ENCODE measurements at regions not wholly inside any gene's neighbourhood (a gene's known extent, or its start where the extent isn't known, plus 50 kb on each side); places are given as distances from the start of the nearest gene placed in this dataset.
"Not testable (repeated sequence)": the region's sequence is repeated elsewhere in the genome, so short reads cannot be mapped to it uniquely, and the experiment has no call there.

DNA sequence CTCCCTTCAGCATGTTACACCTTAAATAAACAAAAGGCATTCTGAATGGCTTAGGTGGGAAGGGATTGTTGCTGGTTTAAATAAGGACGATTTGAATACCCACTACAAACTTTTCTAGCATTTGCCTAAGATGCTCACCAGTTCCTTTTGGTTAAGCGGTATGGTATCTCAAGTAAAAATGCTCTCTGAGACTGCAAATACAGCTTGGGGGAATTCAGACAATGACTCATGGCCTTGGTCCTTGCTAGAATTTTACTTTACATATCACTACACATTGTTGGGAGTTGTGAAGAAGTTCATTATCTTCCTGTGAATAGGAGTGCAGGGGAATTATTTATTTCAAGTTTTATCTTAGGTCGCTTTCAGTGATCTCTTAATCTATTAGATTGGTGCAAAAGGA lies 670.7 kb downstream of the UTRN start:
- Histone ChIP-seq H3K9me3 (ENCODE audit: control insufficient read depth, insufficient read depth, low read depth, low read length) (no peaks in the 10 kb centered on the region), H3K4me3 (ENCODE audit: low read depth in 2 of 2, low read length in 2 of 2) (no peak overlapping the region), H3K27ac (ENCODE audit: low read length) (no peak overlapping the region), H3K36me3 (ENCODE audit: control insufficient read depth, insufficient read depth, low read length) (no peaks in the 10 kb centered on the region), H3K27me3 (ENCODE audit: control insufficient read depth, insufficient read depth, low read length) (no peaks in the 10 kb centered on the region), H3K4me1 (ENCODE audit: control insufficient read depth, insufficient read depth, low read length) (no peaks in the 10 kb centered on the region)
- in situ Hi-C loops (cut with HindIII; ENCODE audit: low pct_unique_long_range_greater_than_20kb, low sequenced_read_pairs) = no loop called here
- TF ChIP-seq, protein P1, sequence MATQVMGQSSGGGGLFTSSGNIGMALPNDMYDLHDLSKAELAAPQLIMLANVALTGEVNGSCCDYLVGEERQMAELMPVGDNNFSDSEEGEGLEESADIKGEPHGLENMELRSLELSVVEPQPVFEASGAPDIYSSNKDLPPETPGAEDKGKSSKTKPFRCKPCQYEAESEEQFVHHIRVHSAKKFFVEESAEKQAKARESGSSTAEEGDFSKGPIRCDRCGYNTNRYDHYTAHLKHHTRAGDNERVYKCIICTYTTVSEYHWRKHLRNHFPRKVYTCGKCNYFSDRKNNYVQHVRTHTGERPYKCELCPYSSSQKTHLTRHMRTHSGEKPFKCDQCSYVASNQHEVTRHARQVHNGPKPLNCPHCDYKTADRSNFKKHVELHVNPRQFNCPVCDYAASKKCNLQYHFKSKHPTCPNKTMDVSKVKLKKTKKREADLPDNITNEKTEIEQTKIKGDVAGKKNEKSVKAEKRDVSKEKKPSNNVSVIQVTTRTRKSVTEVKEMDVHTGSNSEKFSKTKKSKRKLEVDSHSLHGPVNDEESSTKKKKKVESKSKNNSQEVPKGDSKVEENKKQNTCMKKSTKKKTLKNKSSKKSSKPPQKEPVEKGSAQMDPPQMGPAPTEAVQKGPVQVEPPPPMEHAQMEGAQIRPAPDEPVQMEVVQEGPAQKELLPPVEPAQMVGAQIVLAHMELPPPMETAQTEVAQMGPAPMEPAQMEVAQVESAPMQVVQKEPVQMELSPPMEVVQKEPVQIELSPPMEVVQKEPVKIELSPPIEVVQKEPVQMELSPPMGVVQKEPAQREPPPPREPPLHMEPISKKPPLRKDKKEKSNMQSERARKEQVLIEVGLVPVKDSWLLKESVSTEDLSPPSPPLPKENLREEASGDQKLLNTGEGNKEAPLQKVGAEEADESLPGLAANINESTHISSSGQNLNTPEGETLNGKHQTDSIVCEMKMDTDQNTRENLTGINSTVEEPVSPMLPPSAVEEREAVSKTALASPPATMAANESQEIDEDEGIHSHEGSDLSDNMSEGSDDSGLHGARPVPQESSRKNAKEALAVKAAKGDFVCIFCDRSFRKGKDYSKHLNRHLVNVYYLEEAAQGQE (IDR thresholded peaks at IDR 0.05; ENCODE audit: insufficient read depth in 1 of 2, low read depth in 2 of 2, low read length in 1 of 2) = no peak
- TF ChIP-seq, protein P2, sequence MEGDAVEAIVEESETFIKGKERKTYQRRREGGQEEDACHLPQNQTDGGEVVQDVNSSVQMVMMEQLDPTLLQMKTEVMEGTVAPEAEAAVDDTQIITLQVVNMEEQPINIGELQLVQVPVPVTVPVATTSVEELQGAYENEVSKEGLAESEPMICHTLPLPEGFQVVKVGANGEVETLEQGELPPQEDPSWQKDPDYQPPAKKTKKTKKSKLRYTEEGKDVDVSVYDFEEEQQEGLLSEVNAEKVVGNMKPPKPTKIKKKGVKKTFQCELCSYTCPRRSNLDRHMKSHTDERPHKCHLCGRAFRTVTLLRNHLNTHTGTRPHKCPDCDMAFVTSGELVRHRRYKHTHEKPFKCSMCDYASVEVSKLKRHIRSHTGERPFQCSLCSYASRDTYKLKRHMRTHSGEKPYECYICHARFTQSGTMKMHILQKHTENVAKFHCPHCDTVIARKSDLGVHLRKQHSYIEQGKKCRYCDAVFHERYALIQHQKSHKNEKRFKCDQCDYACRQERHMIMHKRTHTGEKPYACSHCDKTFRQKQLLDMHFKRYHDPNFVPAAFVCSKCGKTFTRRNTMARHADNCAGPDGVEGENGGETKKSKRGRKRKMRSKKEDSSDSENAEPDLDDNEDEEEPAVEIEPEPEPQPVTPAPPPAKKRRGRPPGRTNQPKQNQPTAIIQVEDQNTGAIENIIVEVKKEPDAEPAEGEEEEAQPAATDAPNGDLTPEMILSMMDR (IDR thresholded peaks at IDR 0.05) = no peak
- no peak for TF ChIP-seq POLR2AphosphoS5 (IDR thresholded peaks at IDR 0.05; ENCODE audit: low read depth, low read length)
- no peak for TF ChIP-seq TCF7L2 (IDR thresholded peaks at IDR 0.05; ENCODE audit: low read depth, low read length)
- TF ChIP-seq SIN3A (IDR thresholded peaks at IDR 0.05; ENCODE audit: borderline replicate concordance, insufficient read depth, low read depth, low read length) = no peak
- intact Hi-C loops (cut with micrococcal nuclease; ENCODE audit: unreplicated experiment) = no loop called here
- ATAC-seq (no peak), DNase-seq (ENCODE audit: low read depth, low spot score) (no peak)
- ChIA-PET CTCF (no interaction called here), POLR2A (no interaction called here)
- BruUV-seq (replicated peaks) = no TSS peak

DNA sequence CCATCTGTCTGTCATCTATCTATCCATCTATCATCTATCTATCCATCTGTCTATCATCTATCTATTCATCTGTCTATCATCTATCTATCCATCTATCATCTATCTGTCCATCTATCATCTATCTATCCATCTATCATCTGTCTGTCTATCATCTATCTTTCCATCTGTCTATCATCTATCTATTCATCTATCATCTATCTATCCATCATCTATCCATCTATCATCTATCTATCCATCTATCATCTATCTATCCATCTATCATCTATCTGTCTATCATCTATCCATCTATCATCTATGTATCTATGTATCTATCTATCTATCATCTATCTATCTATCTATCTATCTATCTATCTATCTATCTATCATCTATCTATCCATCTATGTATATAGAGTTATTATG lies 671.6 kb downstream of the UTRN start:
- DNase-seq (ENCODE audit: low read depth, low spot score); H3K27ac ChIP-seq (ENCODE audit: low read length); CTCF ChIA-PET; H3K4me1 ChIP-seq (ENCODE audit: control insufficient read depth, insufficient read depth, low read length); H3K36me3 ChIP-seq (ENCODE audit: control insufficient read depth, insufficient read depth, low read length); H3K9me3 ChIP-seq (ENCODE audit: control insufficient read depth, insufficient read depth, low read depth, low read length); intact Hi-C loops (cut with micrococcal nuclease; ENCODE audit: unreplicated experiment); in situ Hi-C loops (cut with HindIII; ENCODE audit: low pct_unique_long_range_greater_than_20kb, low sequenced_read_pairs); BruUV-seq (replicated peaks); H3K4me3 ChIP-seq (ENCODE audit: low read depth in 2 of 2, low read length in 2 of 2); H3K27me3 ChIP-seq (ENCODE audit: control insufficient read depth, insufficient read depth, low read length); POLR2A ChIA-PET; ATAC-seq: not testable (repeated sequence)

DNA sequence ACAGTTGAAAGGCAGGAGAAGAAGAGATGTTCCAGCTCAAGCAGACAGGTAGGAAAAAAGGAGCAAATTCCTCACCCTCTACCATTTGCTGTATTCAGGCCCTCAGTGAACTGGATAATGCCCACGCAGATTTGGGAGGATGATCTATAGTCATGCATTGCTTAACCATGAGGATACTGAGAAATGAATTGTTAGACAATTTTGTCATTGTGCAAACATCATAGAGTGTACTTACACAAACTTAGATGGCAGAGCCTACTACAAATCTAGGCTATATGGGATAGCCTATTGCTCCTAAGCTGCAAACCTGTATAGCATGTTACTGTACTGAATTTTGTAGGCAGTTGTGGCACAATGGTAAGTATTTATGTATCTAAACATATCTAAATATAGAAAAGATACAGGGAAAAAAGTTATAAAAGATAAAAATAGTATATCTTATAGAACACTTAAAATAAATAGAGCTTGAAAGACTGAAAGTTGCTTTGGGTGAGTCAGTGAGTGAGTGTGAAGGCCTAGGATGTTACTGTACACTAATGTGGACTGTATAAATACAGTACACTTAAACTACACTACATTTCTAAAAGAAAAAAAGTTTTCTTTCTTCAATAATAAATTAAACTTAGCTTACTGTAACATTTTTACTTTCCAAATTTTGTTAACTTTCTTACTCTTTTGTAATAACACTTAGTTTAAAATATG lies 672.3 kb downstream of the UTRN start:
- intact Hi-C loops (cut with micrococcal nuclease; ENCODE audit: unreplicated experiment) = no loop called here

More for the DNA sequence above, 672.3 kb downstream of the UTRN start:
- Histone ChIP-seq H3K4me1 (ENCODE audit: control insufficient read depth, insufficient read depth, low read length) (no peaks in the 10 kb centered on the region), H3K27ac (ENCODE audit: low read length) (no peak overlapping the region), H3K4me3 (ENCODE audit: low read depth in 2 of 2, low read length in 2 of 2) (no peak overlapping the region), H3K36me3 (ENCODE audit: control insufficient read depth, insufficient read depth, low read length) (no peaks in the 10 kb centered on the region), H3K9me3 (ENCODE audit: control insufficient read depth, insufficient read depth, low read depth, low read length) (no peaks in the 10 kb centered on the region), H3K27me3 (ENCODE audit: control insufficient read depth, insufficient read depth, low read length) (no peaks in the 10 kb centered on the region)
- TF ChIP-seq, protein P2 (IDR thresholded peaks at IDR 0.05) = no peak
- TF ChIP-seq, protein P1 (IDR thresholded peaks at IDR 0.05; ENCODE audit: insufficient read depth in 1 of 2, low read depth in 2 of 2, low read length in 1 of 2) = no peak
- TF ChIP-seq TCF7L2 (IDR thresholded peaks at IDR 0.05; ENCODE audit: low read depth, low read length) (no peak), SIN3A (IDR thresholded peaks at IDR 0.05; ENCODE audit: borderline replicate concordance, insufficient read depth, low read depth, low read length) (no peak), POLR2AphosphoS5 (IDR thresholded peaks at IDR 0.05; ENCODE audit: low read depth, low read length) (no peak)
- no TSS peak for BruUV-seq (replicated peaks)
- in situ Hi-C loops (cut with HindIII; ENCODE audit: low pct_unique_long_range_greater_than_20kb, low sequenced_read_pairs) = no loop called here
- CTCF ChIA-PET = no interaction called here
- POLR2A ChIA-PET = no interaction called here
- no peak for DNase-seq (ENCODE audit: low read depth, low spot score)
- no peak for ATAC-seq
